Activated naive CD4-positive, alpha-beta T cell treated with anti-CD3 and anti-CD28 coated beads for 36 hours (primary cell): ENCODE measurements at regions not wholly inside any gene's neighbourhood (a gene's known extent, or its start where the extent isn't known, plus 50 kb on each side); places are given as distances from the start of the nearest gene placed in this dataset.
"Not testable (repeated sequence)": the region's sequence is repeated elsewhere in the genome, so short reads cannot be mapped to it uniquely, and the experiment has no call there.

Experiments used
- CTCF ChIA-PET: fragments of 350-600 bp; sonication (Branson Sonifier 250); formaldehyde crosslinking; loops from one replicate; lab custom pipeline; 2021; ENCODE audit warnings: antibody characterized with exemption; lab: Charles Lee
- DNase-seq: peaks from one replicate; pipeline ENCODE4 v3.0.0-alpha.2; 2020
- H3K27ac Mint-ChIP-seq: one replicate; pipeline ENCODE4 v1.8.0; 2021; ENCODE audit warnings: mild to moderate bottlenecking, mixed read lengths
- H3K27me3 Mint-ChIP-seq: one replicate; pipeline ENCODE4 v1.8.0; 2021; ENCODE audit warnings: low read depth, mixed read lengths
- H3K36me3 Mint-ChIP-seq: one replicate; pipeline ENCODE4 v1.8.0; 2021; ENCODE audit warnings: low read depth, mixed read lengths
- H3K4me1 Mint-ChIP-seq: one replicate; pipeline ENCODE4 v1.8.0; 2021; ENCODE audit warnings: low read depth, mixed read lengths
- H3K4me3 Mint-ChIP-seq: one replicate; pipeline ENCODE4 v1.8.0; 2021; ENCODE audit warnings: mild to moderate bottlenecking, moderate library complexity, mixed read lengths
- H3K9me3 Mint-ChIP-seq: one replicate; pipeline ENCODE4 v1.8.0; 2021; ENCODE audit warnings: mixed read lengths
- intact Hi-C: fragments of 100-400 bp; cut with micrococcal nuclease; formaldehyde crosslinking; loops from one replicate; pipeline ENCODE4 v1.15.1; 2023

- H3K27ac Mint-ChIP-seq: no peak overlapping the region
- no peak for DNase-seq
- intact Hi-C loops: loop anchor here (2.0 kb wide), 2 partner anchors 299 to 545 kb away; no protein-coding TSS in a partner anchor
- H3K36me3 Mint-ChIP-seq: no peaks in the 10 kb centered on the region
- H3K4me1 Mint-ChIP-seq: no peaks in the 10 kb centered on the region
- CTCF ChIA-PET: interaction anchor here (0.8 kb wide), 1 partner anchor 17 kb away, joined by 3 read pairs; no protein-coding TSS in a partner anchor
- H3K27me3 Mint-ChIP-seq: peaks cover 5% of the 10 kb centered on the region
- H3K4me3 Mint-ChIP-seq: no peak overlapping the region
- H3K9me3 Mint-ChIP-seq: peaks cover 3% of the 10 kb centered on the region
Observed at GRCh38 chr11:7143908-7144307, 55.1 kb downstream of the RBMXL2 start.

- DNase-seq, intact Hi-C loops, CTCF ChIA-PET, H3K27ac Mint-ChIP-seq, H3K4me1 Mint-ChIP-seq, H3K36me3 Mint-ChIP-seq, H3K4me3 Mint-ChIP-seq, H3K27me3 Mint-ChIP-seq: not testable (repeated sequence)
- peaks cover 14% of the 10 kb centered on the region for H3K9me3 Mint-ChIP-seq
Observed at GRCh38 chr11:7150104-7150503, 61.3 kb downstream of the RBMXL2 start.

- Mint-ChIP-seq H3K9me3 (peaks cover 3% of the 10 kb centered on the region), H3K27ac (no peak overlapping the region), H3K36me3 (no peaks in the 10 kb centered on the region), H3K4me1 (no peaks in the 10 kb centered on the region), H3K4me3 (no peak overlapping the region), H3K27me3 (peaks cover 5% of the 10 kb centered on the region)
- CTCF ChIA-PET: interaction anchor here (0.6 kb wide), 1 partner anchor 562 kb away, joined by 4 read pairs; no protein-coding TSS in a partner anchor
- DNase-seq: no peak
- intact Hi-C loops: no loop called here
Observed at GRCh38 chr11:7154881-7155361, 66.1 kb downstream of the RBMXL2 start.

- CTCF ChIA-PET: interaction anchor here (0.9 kb wide), 1 partner anchor 17 kb away, joined by 3 read pairs; no protein-coding TSS in a partner anchor
- Mint-ChIP-seq H3K4me3 (no peak overlapping the region), H3K27me3 (peaks cover 5% of the 10 kb centered on the region), H3K9me3 (no peaks in the 10 kb centered on the region), H3K27ac (no peak overlapping the region), H3K36me3 (no peaks in the 10 kb centered on the region), H3K4me1 (no peaks in the 10 kb centered on the region)
- DNase-seq: peak; percentile 16
- intact Hi-C loops: no loop called here
Observed at GRCh38 chr11:7160814-7161489, 72.2 kb downstream of the RBMXL2 start.

- Mint-ChIP-seq H3K36me3 (no peaks in the 10 kb centered on the region), H3K9me3 (no peaks in the 10 kb centered on the region), H3K27ac (no peak overlapping the region), H3K4me1 (no peaks in the 10 kb centered on the region), H3K27me3 (peaks cover 3% of the 10 kb centered on the region), H3K4me3 (no peak overlapping the region)
- CTCF ChIA-PET: no interaction called here
- no peak for DNase-seq
- intact Hi-C loops: no loop called here
Observed at GRCh38 chr11:7165911-7166310, 77.1 kb downstream of the RBMXL2 start.

GRCh38 chr11:7167976-7168740 is 79.4 kb downstream of the RBMXL2 start:
- H3K27ac Mint-ChIP-seq: no peak overlapping the region
- H3K36me3 Mint-ChIP-seq: no peaks in the 10 kb centered on the region
- CTCF ChIA-PET: interaction anchor here (0.6 to 1.2 kb wide), 2 partner anchors 10 to 131 kb away, joined by 3 to 4 read pairs; no protein-coding TSS in a partner anchor
- intact Hi-C loops: no loop called here
- no peaks in the 10 kb centered on the region for H3K9me3 Mint-ChIP-seq
- no peak for DNase-seq
- H3K4me3 Mint-ChIP-seq: no peak overlapping the region
- H3K4me1 Mint-ChIP-seq: no peaks in the 10 kb centered on the region
- H3K27me3 Mint-ChIP-seq: no peaks in the 10 kb centered on the region

- no peaks in the 10 kb centered on the region for H3K9me3 Mint-ChIP-seq
- H3K4me3 Mint-ChIP-seq: no peak overlapping the region
- no peak for DNase-seq
- CTCF ChIA-PET: interaction anchor here (0.6 kb wide), 1 partner anchor 130 kb away, joined by 4 read pairs; no protein-coding TSS in a partner anchor
- H3K4me1 Mint-ChIP-seq: no peaks in the 10 kb centered on the region
- intact Hi-C loops: no loop called here
- no peak overlapping the region for H3K27ac Mint-ChIP-seq
- H3K27me3 Mint-ChIP-seq: no peaks in the 10 kb centered on the region
- no peaks in the 10 kb centered on the region for H3K36me3 Mint-ChIP-seq
Observed at GRCh38 chr11:7168741-7168990, 79.9 kb downstream of the RBMXL2 start.

GRCh38 chr11:7170431-7170830 is 81.3 kb upstream of the SYT9 start:
- CTCF ChIA-PET: no interaction called here
- H3K36me3 Mint-ChIP-seq: no peaks in the 10 kb centered on the region
- no peaks in the 10 kb centered on the region for H3K4me1 Mint-ChIP-seq
- H3K4me3 Mint-ChIP-seq: no peak overlapping the region
- intact Hi-C loops: no loop called here
- H3K27ac Mint-ChIP-seq: no peak overlapping the region
- DNase-seq: no peak
- H3K27me3 Mint-ChIP-seq: peaks cover 1% of the 10 kb centered on the region
- no peaks in the 10 kb centered on the region for H3K9me3 Mint-ChIP-seq

GRCh38 chr11:7175007-7175406 is 76.7 kb upstream of the SYT9 start:
- H3K36me3 Mint-ChIP-seq: no peaks in the 10 kb centered on the region
- CTCF ChIA-PET: no interaction called here
- H3K27ac Mint-ChIP-seq: no peak overlapping the region

GRCh38 chr11:7186190-7186589 is 65.5 kb upstream of the SYT9 start:
- Mint-ChIP-seq H3K27ac (no peak overlapping the region), H3K9me3 (peaks cover 9% of the 10 kb centered on the region), H3K4me3 (no peak overlapping the region), H3K36me3 (no peaks in the 10 kb centered on the region), H3K4me1 (no peaks in the 10 kb centered on the region), H3K27me3 (peaks cover 8% of the 10 kb centered on the region)
- intact Hi-C loops: no loop called here
- CTCF ChIA-PET: no interaction called here
- DNase-seq: no peak

More at GRCh38 chr11:7175007-7175406, 76.7 kb upstream of the SYT9 start:
- H3K9me3 Mint-ChIP-seq: no peaks in the 10 kb centered on the region
- no peak overlapping the region for H3K4me3 Mint-ChIP-seq
- H3K4me1 Mint-ChIP-seq: no peaks in the 10 kb centered on the region
- no peak for DNase-seq
- intact Hi-C loops: no loop called here
- peaks cover 1% of the 10 kb centered on the region for H3K27me3 Mint-ChIP-seq

- Mint-ChIP-seq H3K27ac (no peak overlapping the region), H3K36me3 (no peaks in the 10 kb centered on the region), H3K4me3 (no peak overlapping the region), H3K9me3 (peaks cover 9% of the 10 kb centered on the region), H3K4me1 (no peaks in the 10 kb centered on the region), H3K27me3 (peaks cover 8% of the 10 kb centered on the region)
- CTCF ChIA-PET: no interaction called here
- intact Hi-C loops: no loop called here
- DNase-seq: no peak
Observed at GRCh38 chr11:7186676-7187075, 65.0 kb upstream of the SYT9 start.

GRCh38 chr11:7192785-7193184 is 58.9 kb upstream of the SYT9 start:
- H3K36me3 Mint-ChIP-seq, H3K9me3 Mint-ChIP-seq, DNase-seq, H3K27me3 Mint-ChIP-seq, CTCF ChIA-PET, H3K27ac Mint-ChIP-seq, H3K4me1 Mint-ChIP-seq, intact Hi-C loops, H3K4me3 Mint-ChIP-seq: not testable (repeated sequence)
